Endodermal cell (in vitro differentiated cells): ENCODE measurements at regions not wholly inside any gene's neighbourhood (a gene's known extent, or its start where the extent isn't known, plus 50 kb on each side); places are given as distances from the start of the nearest gene placed in this dataset.

Experiments used
- DNase-seq: peaks from one replicate; pipeline ENCODE4 v3.0.0-alpha.2; 2017
- H3K27ac ChIP-seq: 2 replicates; pipeline ENCODE4 v1.5.1; 2013; ENCODE audit warnings: mild to moderate bottlenecking, low read depth, low read length, moderate library complexity
- H3K27me3 ChIP-seq: 2 replicates; pipeline ENCODE4 v1.6.1; 2013; ENCODE audit warnings: mild to moderate bottlenecking, low read length, moderate library complexity; ENCODE audit not compliant: insufficient read depth, control insufficient read depth, poor library complexity, severe bottlenecking
- H3K36me3 ChIP-seq: 2 replicates; pipeline ENCODE4 v1.7.0; 2013; ENCODE audit warnings: mild to moderate bottlenecking, low read length, moderate library complexity; ENCODE audit not compliant: control insufficient read depth, insufficient read depth
- H3K4me1 ChIP-seq: one replicate; pipeline ENCODE4 v1.7.0; 2013; ENCODE audit warnings: low read length; ENCODE audit not compliant: control insufficient read depth, insufficient read depth
- H3K4me3 ChIP-seq: 2 replicates; pipeline ENCODE4 v1.5.1; 2013; ENCODE audit warnings: mild to moderate bottlenecking, low read length, moderate library complexity
- H3K9ac ChIP-seq: 2 replicates; pipeline ENCODE4 v1.6.1; 2013; ENCODE audit warnings: mild to moderate bottlenecking, low read length, moderate library complexity; ENCODE audit not compliant: poor library complexity, severe bottlenecking; ENCODE audit errors: extremely low read depth
- H3K9me3 ChIP-seq: 2 replicates; pipeline ENCODE4 v1.6.1; 2013; ENCODE audit warnings: mild to moderate bottlenecking, low read length, moderate library complexity; ENCODE audit not compliant: control insufficient read depth
- H3K27ac Mint-ChIP-seq: 2 replicates; pipeline ENCODE4 v1.8.0; 2020; ENCODE audit warnings: mixed read lengths
- H3K27me3 Mint-ChIP-seq: 2 replicates; pipeline ENCODE4 v1.8.0; 2021; ENCODE audit warnings: mild to moderate bottlenecking, mixed read lengths; ENCODE audit not compliant: insufficient read depth
- H3K36me3 Mint-ChIP-seq: 2 replicates; pipeline ENCODE4 v1.8.0; 2020; ENCODE audit warnings: low read depth, mixed read lengths
- H3K4me1 Mint-ChIP-seq: 2 replicates; pipeline ENCODE4 v1.8.0; 2020; ENCODE audit warnings: mixed read lengths
- H3K4me3 Mint-ChIP-seq: 2 replicates; pipeline ENCODE4 v1.8.0; 2020; ENCODE audit warnings: mild to moderate bottlenecking, moderate library complexity, mixed read lengths
- H3K9me3 Mint-ChIP-seq: 2 replicates; pipeline ENCODE4 v1.8.0; 2020; ENCODE audit warnings: mild to moderate bottlenecking, mixed read lengths
- CTCF ChIP-seq: fragments of 200-600 bp; sonication (generic); conservative IDR thresholded peaks from 2 replicates; pipeline ENCODE4 v1.5.0; 2021; ENCODE audit warnings: antibody characterized with exemption, mild to moderate bottlenecking
- WGBS, 2 experiments: methylation state at CpG; one replicate each; pipeline versions ENCODE4 v1.1.5 to v1.1.7; 2013; ENCODE audit warnings: missing lambda C conversion rate in 2 of 2, mixed read lengths in 1 of 2; ENCODE audit not compliant: insufficient coverage in 1 of 2, insufficient read length in 1 of 2; 5-methylcytosine and 5-hydroxymethylcytosine counted together

- Histone ChIP-seq H3K4me1 (peaks cover 13% of the 10 kb centered on the region), H3K36me3 (peaks cover 5% of the 10 kb centered on the region), H3K9ac (no peak overlapping the region), H3K27ac (no peak overlapping the region), H3K9me3 (no peaks in the 10 kb centered on the region), H3K27me3 (no peaks in the 10 kb centered on the region), H3K4me3 (no peak overlapping the region)
- no peak for TF ChIP-seq CTCF
- no peak for DNase-seq
- peaks cover under 1% of the 10 kb centered on the region for H3K36me3 Mint-ChIP-seq
- peaks cover 55% of the 10 kb centered on the region for H3K4me1 Mint-ChIP-seq
- H3K27ac Mint-ChIP-seq, result no peak overlapping the region
- no peak overlapping the region for H3K4me3 Mint-ChIP-seq
- H3K27me3 Mint-ChIP-seq, result peaks cover 19% of the 10 kb centered on the region
- 62 to 76% methylated on average over 3 of the region's 3 CpGs for WGBS, 2 experiments
- H3K9me3 Mint-ChIP-seq, result no peaks in the 10 kb centered on the region
Observed at GRCh38 chr5:176169393-176170063, 68.7 kb upstream of the SIMC1 start.

GRCh38 chr5:176170084-176170483 is 68.1 kb upstream of the SIMC1 start:
- Histone ChIP-seq H3K4me3 (no peak overlapping the region), H3K36me3 (peaks cover under 1% of the 10 kb centered on the region), H3K9ac (no peak overlapping the region), H3K27ac (no peak overlapping the region), H3K27me3 (no peaks in the 10 kb centered on the region), H3K4me1 (peaks cover 13% of the 10 kb centered on the region), H3K9me3 (no peaks in the 10 kb centered on the region)
- Mint-ChIP-seq H3K27ac (no peak overlapping the region), H3K9me3 (no peaks in the 10 kb centered on the region), H3K36me3 (no peaks in the 10 kb centered on the region), H3K27me3 (peaks cover 23% of the 10 kb centered on the region), H3K4me1 (peaks cover 55% of the 10 kb centered on the region), H3K4me3 (no peak overlapping the region)
- 60 to 83% methylated on average over 1 to 2 of the region's 2 CpGs for WGBS, 2 experiments
- DNase-seq, result no peak
- no peak for TF ChIP-seq CTCF

GRCh38 chr5:176171171-176171760 is 67.0 kb upstream of the SIMC1 start:
- H3K4me1 Mint-ChIP-seq, result peaks cover 50% of the 10 kb centered on the region
- WGBS, 2 experiments, result 80 to 92% methylated on average over 6 to 11 of the region's 11 CpGs
- no peak overlapping the region for H3K9ac ChIP-seq

More at GRCh38 chr5:176171171-176171760, 67.0 kb upstream of the SIMC1 start:
- H3K27me3 ChIP-seq, result no peaks in the 10 kb centered on the region
- no peak overlapping the region for H3K4me3 ChIP-seq
- Mint-ChIP-seq H3K27ac (no peak overlapping the region), H3K27me3 (peaks cover 33% of the 10 kb centered on the region), H3K4me3 (no peak overlapping the region), H3K9me3 (no peaks in the 10 kb centered on the region), H3K36me3 (no peaks in the 10 kb centered on the region)
- H3K27ac ChIP-seq, result no peak overlapping the region
- no peak for DNase-seq
- TF ChIP-seq CTCF, result no peak
- peaks cover 13% of the 10 kb centered on the region for H3K4me1 ChIP-seq
- no peaks in the 10 kb centered on the region for H3K9me3 ChIP-seq
- no peaks in the 10 kb centered on the region for H3K36me3 ChIP-seq
